Activated effector memory CD4-positive, alpha-beta T cell treated with anti-CD3 and anti-CD28 coated beads, Interleukin-2, amount 50 U/mL, for 16 hours (primary cell): ENCODE measurements at regions not wholly inside any gene's neighbourhood (a gene's known extent, or its start where the extent isn't known, plus 50 kb on each side); places are given as distances from the start of the nearest gene placed in this dataset.
A peak's percentile ranks its signal among the peaks of the same experiment; 100 is the strongest.
"Not testable (repeated sequence)": the region's sequence is repeated elsewhere in the genome, so short reads cannot be mapped to it uniquely, and the experiment has no call there.

Source experiments
- DNase-seq: peaks from one replicate; pipeline ENCODE4 v3.0.0-alpha.2; 2020

DNA sequence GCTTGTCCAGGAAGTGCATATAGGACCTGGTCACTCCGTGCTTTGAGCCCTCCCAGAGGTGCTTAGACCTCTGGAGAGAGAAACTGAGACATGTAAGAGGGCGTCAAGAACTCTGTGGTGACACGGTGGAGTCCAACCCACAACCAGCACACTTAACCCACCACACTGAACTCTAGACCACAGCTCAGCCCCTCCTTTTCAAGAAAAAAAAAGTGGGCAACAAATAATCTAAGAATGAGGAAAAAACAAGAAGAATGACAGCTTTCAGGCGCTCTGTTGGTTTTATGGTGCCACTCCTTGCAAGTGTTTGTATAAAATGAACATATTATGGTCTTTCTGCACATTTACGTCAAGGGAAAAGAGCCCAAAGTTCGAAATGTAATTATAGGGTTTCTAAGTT is 50.2 kb upstream of the SNAPC3 start:
- no peak for DNase-seq

DNA sequence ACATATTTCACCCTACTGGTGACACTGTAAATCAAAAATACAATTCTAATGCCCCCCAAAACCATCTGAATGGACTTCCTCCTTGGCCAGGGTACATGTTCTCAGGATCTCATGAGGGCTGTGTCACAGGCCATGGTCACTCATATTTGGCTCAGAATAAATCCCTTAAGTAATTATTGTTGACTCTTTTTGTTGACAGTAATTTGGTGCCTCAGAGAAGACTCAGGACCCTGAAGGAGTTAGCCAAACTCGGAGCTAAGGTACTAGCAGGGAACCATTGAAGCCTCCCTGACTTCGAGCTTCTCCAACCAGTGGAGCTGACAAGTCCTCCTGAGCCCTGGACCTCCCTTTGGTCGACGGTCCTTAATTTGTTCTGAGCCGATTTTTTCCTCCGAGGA is 51.2 kb upstream of the SNAPC3 start:
- no peak for DNase-seq

DNA sequence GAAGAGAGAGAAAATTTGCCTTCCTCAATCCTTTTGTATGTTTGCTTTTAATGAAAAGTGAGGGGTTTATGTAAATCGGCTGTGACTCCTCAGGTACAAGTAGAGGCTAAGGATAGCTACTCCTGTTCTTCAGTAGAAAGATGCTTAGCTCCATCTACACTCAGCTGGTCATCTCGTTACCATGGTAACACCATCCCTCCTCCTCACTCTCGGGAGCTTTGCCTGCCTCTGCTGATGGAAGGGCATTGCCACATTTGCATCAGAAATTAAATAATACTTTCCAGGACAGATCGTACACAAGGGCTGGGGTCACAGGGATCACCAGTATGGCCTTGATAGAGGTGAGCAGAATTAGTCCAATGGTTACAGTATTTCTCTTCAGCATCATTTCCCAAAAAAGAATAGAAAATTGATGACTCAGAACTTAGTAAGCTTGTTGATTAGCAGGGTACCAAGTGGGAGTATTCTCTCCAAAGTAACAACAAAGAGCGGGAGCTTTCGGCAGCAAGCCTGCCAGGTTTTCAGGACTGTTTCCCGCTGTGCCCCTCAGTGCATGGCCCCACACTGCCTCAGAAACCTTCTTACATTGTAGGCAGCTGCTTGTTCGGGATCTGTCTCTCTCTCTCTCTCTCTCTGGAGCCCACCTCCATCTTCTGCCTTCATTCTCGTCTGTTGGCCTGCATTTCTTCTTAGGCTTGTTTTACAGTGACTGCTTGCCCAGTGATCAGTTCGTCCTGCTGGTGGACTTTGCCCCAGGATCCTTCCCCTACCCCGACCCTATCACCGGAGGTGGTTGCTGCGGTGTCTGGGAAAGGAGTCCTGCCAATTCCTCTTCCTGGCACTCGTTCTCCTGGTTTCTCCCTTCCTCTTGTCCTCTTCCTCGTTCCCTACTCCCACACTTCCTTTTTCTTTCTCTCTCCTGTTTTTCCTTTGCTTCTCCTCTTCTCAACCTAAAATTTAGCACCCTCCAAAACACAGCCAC is 51.9 kb upstream of the SNAPC3 start:
- DNase-seq, result no peak

GRCh38 chr9:15369871-15370270 is 52.8 kb upstream of the SNAPC3 start:
- DNase-seq, result no peak

- no peak for DNase-seq
Observed at GRCh38 chr9:15369238-15369637, 53.4 kb upstream of the SNAPC3 start.

- not testable (repeated sequence) for DNase-seq
Observed at GRCh38 chr9:15364975-15365553, 57.6 kb upstream of the SNAPC3 start.

DNA sequence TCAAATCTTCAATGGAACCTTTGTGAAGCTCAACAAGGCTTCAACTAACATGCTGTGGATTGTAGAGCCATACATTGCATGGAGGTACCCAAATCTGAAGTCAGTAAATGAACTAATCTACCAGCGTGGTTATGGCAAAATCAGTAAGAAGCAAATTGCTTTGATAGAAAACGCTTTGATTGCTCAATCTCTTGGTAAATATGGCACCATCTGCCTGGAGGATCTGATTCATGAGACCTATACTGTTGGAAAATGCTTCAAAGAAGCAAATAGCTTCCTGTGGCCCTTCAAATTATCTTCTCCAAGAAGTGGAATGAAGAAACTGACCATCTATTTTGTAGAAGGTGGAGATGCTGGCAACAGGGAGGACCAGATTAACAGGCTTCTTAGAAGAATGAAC is 54.7 kb upstream of the TTC39B start:
- DNase-seq, result no peak

GRCh38 chr9:15357050-15357653 is 50.1 kb upstream of the TTC39B start:
- peak; percentile 75 for DNase-seq
